GM06990 (cell line): ENCODE measurements at regions not wholly inside any gene's neighbourhood (a gene's known extent, or its start where the extent isn't known, plus 50 kb on each side); places are given as distances from the start of the nearest gene placed in this dataset.

Source experiments
- DNase-seq: peaks from one replicate; pipeline ENCODE4 v3.0.0-alpha.2; 2011; ENCODE audit not compliant: insufficient read length; ENCODE audit errors: extremely low read depth
- H3K27me3 ChIP-seq: replicated peaks from 2 replicates; pipeline ENCODE4 v1.6.0; 2011; ENCODE audit warnings: low read length; ENCODE audit not compliant: control insufficient read depth, insufficient read depth
- H3K36me3 ChIP-seq: 2 replicates; pipeline ENCODE4 v1.5.1; 2011; ENCODE audit warnings: low read length; ENCODE audit not compliant: control insufficient read depth, insufficient read depth
- H3K4me3 ChIP-seq: replicated peaks from 2 replicates; pipeline ENCODE4 v1.5.1; 2011; ENCODE audit warnings: low read depth, mild to moderate bottlenecking, control low read depth, low read length
- TF ChIP-seq, protein P1 (sequence below): IDR thresholded peaks from 2 replicates; pipeline ENCODE4 v1.5.1; 2011; ENCODE audit warnings: low read length, control low read depth, mild to moderate bottlenecking, inconsistent platforms; ENCODE audit not compliant: insufficient read depth, poor library complexity, severe bottlenecking

DNA sequence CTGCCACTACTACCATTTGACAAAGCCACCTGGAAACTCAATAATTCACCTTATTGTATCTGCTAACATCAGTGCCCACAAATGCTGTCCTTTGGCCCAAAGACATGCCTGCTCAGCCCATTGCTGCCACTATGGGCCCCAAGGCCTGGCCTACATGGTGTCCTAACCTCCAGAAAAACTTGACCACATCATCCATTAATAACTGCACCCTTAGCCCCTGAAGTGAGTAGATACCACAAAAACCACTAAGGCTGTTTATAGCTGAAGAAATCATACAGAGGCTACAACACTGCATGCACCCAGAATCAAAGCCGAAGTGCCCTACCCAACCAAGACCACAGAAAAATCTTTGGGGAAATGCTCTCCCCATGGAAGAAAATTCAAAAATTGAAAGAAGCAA, 932.8 kb upstream of the SLITRK6 start:
- Histone ChIP-seq H3K36me3 (no peaks in the 10 kb centered on the region), H3K4me3 (no peak overlapping the region), H3K27me3 (no peaks in the 10 kb centered on the region)
- no peak for DNase-seq
- TF ChIP-seq, protein P1, sequence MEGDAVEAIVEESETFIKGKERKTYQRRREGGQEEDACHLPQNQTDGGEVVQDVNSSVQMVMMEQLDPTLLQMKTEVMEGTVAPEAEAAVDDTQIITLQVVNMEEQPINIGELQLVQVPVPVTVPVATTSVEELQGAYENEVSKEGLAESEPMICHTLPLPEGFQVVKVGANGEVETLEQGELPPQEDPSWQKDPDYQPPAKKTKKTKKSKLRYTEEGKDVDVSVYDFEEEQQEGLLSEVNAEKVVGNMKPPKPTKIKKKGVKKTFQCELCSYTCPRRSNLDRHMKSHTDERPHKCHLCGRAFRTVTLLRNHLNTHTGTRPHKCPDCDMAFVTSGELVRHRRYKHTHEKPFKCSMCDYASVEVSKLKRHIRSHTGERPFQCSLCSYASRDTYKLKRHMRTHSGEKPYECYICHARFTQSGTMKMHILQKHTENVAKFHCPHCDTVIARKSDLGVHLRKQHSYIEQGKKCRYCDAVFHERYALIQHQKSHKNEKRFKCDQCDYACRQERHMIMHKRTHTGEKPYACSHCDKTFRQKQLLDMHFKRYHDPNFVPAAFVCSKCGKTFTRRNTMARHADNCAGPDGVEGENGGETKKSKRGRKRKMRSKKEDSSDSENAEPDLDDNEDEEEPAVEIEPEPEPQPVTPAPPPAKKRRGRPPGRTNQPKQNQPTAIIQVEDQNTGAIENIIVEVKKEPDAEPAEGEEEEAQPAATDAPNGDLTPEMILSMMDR, result no peak

DNA sequence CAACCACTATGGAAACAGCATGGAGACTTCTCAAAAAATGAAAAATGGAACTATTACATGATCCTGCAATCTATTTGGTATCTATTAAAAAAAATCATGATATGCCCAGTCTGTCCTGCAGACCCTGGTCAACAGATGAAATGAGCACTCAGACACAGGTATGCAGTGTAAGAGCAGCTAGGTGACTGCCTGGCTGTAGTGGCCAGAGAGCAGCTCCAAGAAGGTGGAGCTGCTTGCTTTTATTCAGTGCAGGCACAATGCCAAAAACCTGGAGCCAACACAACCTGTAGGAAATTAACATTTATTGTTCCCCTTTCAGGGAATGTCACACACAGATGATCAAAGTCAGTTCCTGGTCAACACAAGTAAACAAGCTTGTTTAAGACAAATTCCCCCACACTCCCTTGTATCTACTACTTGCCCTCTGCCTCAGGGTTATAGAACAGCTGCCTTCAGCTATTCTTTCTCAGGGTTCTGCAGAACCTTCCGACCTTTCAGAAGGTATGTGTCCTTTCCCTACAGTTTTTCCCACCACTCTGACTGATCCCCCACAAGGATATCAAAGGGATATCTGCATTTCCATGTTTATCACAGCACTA, 933.7 kb upstream of the SLITRK5 start:
- DNase-seq, result no peak
- TF ChIP-seq, protein P1, result no peak
- no peak overlapping the region for H3K4me3 ChIP-seq
- H3K27me3 ChIP-seq, result no peaks in the 10 kb centered on the region
- no peaks in the 10 kb centered on the region for H3K36me3 ChIP-seq

DNA sequence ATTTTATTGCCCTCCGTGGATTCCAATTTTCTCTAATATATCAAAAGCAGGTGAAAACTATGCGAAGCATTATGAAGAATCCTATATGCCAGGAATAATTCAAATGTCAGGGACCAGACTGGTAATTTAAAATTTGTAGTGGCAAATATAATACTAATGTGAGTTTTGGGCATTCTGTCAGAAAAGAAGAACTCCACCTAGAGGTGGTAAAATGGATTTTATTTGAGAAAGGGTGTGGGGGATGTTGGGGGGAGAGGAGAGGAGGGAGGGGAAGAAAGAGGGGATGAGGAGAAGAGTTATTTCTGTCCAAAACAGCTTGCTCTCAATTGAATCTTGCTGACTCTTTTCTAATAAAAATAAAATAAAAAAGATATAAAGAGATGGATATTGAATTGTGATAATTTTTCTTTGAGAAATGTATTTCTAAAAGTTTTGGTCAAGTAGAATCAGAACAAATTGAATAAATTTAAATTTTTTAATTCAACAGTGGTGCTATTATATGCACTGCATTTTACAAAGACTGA, 929.3 kb upstream of the SLITRK5 start:
- TF ChIP-seq, protein P1, result no peak
- Histone ChIP-seq H3K36me3 (no peaks in the 10 kb centered on the region), H3K4me3 (no peak overlapping the region), H3K27me3 (no peaks in the 10 kb centered on the region)
- DNase-seq, result no peak

DNA sequence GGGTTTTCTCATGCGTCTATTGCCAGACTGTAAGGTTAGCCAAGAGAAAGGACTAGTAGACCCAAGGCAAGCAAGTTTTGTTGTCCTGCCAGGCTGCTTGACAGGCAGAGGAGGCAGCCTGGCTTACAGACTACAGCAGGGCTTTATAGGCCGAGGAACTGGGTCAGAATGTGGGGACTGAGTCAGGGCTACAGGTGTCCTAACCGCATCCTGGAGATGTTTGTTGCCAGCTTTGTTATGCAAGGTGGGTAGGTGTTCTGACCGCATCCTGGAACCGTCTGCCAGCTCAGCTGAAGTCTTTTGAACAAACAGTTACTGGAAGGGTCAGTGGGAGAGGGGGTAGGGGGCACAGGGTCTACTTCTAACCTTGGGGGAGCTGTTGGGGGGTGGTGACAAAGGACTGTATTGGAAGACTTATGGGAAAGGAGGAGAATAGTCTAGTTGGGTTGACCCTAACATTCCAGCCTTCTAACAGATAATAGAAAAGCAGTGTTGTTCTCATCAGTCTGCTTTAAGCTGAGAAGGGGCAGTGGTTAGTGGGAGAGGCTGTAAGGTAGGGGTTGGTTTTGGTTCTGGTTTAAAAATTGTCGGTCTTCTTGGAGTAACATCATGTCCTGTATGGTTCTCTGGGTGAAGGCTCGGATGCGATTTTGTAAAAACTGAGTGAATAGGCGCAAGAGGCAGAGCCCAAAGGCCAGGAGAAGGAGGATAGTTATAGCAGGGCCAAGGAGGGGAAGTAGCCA, 913.8 kb upstream of the SLITRK5 start:
- no peaks in the 10 kb centered on the region for H3K27me3 ChIP-seq
- no peaks in the 10 kb centered on the region for H3K36me3 ChIP-seq
- no peak overlapping the region for H3K4me3 ChIP-seq
- TF ChIP-seq, protein P1, result no peak
- DNase-seq, result no peak

DNA sequence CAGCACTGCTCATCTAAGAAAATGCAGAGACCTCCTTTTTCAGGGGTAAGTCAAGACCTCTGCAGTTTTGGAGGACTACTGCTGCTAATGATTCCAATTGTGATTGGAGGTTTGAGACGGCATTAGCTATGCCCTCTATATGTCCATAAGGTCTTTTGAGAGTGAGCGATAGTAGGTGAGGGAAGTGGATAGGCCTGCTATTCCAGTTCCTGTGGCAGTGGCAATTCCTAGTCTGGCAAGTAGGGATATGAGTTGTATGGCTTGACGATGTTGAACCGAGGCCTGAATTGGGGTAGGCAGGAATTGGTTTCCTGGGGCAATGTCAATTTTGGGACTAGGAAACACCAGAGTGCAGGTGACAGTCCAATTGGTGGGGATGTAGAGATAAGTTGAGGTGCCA, 913.1 kb upstream of the SLITRK5 start:
- TF ChIP-seq, protein P1, result no peak
- no peaks in the 10 kb centered on the region for H3K36me3 ChIP-seq
- no peaks in the 10 kb centered on the region for H3K27me3 ChIP-seq
- DNase-seq, result no peak
- H3K4me3 ChIP-seq, result no peak overlapping the region

DNA sequence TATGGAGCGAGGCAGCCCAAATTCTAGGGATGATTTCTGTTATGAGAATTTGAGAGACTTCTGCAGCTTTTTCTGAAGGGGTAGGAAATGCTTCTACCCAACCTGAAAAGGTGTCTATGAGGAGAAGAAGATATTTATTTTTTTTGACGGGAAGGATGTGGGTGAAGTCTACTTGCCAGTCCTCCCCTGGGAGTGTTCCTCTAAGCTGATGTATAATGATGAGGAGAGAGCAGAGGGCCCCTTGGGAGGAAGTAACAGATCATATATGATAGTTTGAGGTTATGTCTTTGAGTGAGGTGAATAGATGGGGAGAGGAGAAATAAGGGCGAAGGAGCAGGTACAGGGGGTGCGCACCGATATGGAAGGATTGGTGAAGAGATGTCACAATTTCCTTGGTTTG, 910.6 kb upstream of the SLITRK5 start:
- Histone ChIP-seq H3K27me3 (no peaks in the 10 kb centered on the region), H3K4me3 (no peak overlapping the region), H3K36me3 (no peaks in the 10 kb centered on the region)
- no peak for DNase-seq
- TF ChIP-seq, protein P1, result no peak
